K562 (cell line): ENCODE measurements at regions not wholly inside any gene's neighbourhood (a gene's known extent, or its start where the extent isn't known, plus 50 kb on each side); places are given as distances from the start of the nearest gene placed in this dataset.

Experiments
- ATF3 ChIP-seq, 2 experiments: fragments of 450-650 bp in 1 of 2; sonication (generic) in 1 of 2; formaldehyde crosslinking in 1 of 2; IDR thresholded peaks in 1 of 2; conservative IDR thresholded peaks in 1 of 2; 2 replicates each; pipeline versions ENCODE4 v1.6.1 to v1.8.1; 2016 to 2023; ENCODE audit warnings: mild to moderate bottlenecking in 2 of 2, moderate library complexity in 2 of 2, inconsistent platforms in 1 of 2, missing genetic modification reagents in 1 of 2
- BCOR ChIP-seq: fragments of 450-650 bp; IDR thresholded peaks from 2 replicates; pipeline ENCODE4 v1.6.1; 2016
- JUND ChIP-seq, 2 experiments: IDR thresholded peaks; 2 replicates in 1 of 2; 3 replicates in 1 of 2; pipeline ENCODE4 v1.6.1; 2011; ENCODE audit warnings: borderline replicate concordance in 2 of 2, low read depth in 2 of 2, low read length in 2 of 2, improper control_type of control experiment in 1 of 2, missing biosample characterization in 1 of 2, missing genetic modification characterization in 1 of 2, missing genetic modification reagents in 1 of 2
- KHSRP ChIP-seq: fragments of 450-650 bp; IDR thresholded peaks from 2 replicates; pipeline ENCODE4 v1.6.1; 2017
- LEF1 ChIP-seq: fragments of 450-650 bp; IDR thresholded peaks from 2 replicates; pipeline ENCODE4 v1.6.1; 2016; ENCODE audit warnings: mild to moderate bottlenecking
- MLLT1 ChIP-seq, 2 experiments: fragments of 450-650 bp; IDR thresholded peaks; 2 replicates each; pipeline ENCODE4 v1.6.1; 2016
- NCOR1 ChIP-seq: fragments of 450-650 bp; IDR thresholded peaks from 2 replicates; pipeline ENCODE4 v1.6.1; 2016; ENCODE audit warnings: mild to moderate bottlenecking, moderate library complexity
- NONO ChIP-seq, 2 experiments: fragments of 200-400 bp in 1 of 2; fragments of 450-650 bp in 1 of 2; formaldehyde crosslinking in 1 of 2; IDR thresholded peaks; 2 replicates each; pipeline ENCODE4 v1.6.1; 2017; ENCODE audit warnings: low read depth in 2 of 2, mild to moderate bottlenecking in 2 of 2, moderate library complexity in 2 of 2, low read length in 1 of 2
- NUFIP1 ChIP-seq: fragments of 450-650 bp; IDR thresholded peaks from 2 replicates; pipeline ENCODE4 v1.6.1; 2018; ENCODE audit not compliant: partially characterized antibody
- POLR2A ChIP-seq: fragments of 450-650 bp; conservative IDR thresholded peaks from 2 replicates; pipeline ENCODE4 v1.6.1; 2016
- POLR2B ChIP-seq: fragments of 450-650 bp; IDR thresholded peaks from 2 replicates; pipeline ENCODE4 v1.6.1; 2018; ENCODE audit warnings: low read depth; ENCODE audit not compliant: partially characterized antibody
- PTBP1 ChIP-seq: fragments of 200-400 bp; formaldehyde crosslinking; IDR thresholded peaks from 2 replicates; pipeline ENCODE4 v1.6.1; 2017; ENCODE audit warnings: low read depth, low read length
- PTTG1 ChIP-seq: fragments of 450-650 bp; IDR thresholded peaks from 2 replicates; pipeline ENCODE4 v1.6.1; 2016; ENCODE audit warnings: low read depth, mild to moderate bottlenecking, missing genetic modification characterization, missing compliant biosample characterization
- SAFB ChIP-seq: fragments of 200-400 bp; formaldehyde crosslinking; IDR thresholded peaks from 2 replicates; pipeline ENCODE4 v1.6.1; 2017; ENCODE audit warnings: low read depth, low read length, borderline replicate concordance
- SETDB1 ChIP-seq: IDR thresholded peaks from one replicate; pipeline ENCODE4 v1.6.1; 2012; ENCODE audit warnings: low read length, control low read depth, inconsistent platforms
- SRF ChIP-seq, 2 experiments: fragments of 250-450, 450-650 bp in 1 of 2; sonication (Bioruptor Pico) in 1 of 2; sonication (generic) in 1 of 2; formaldehyde crosslinking; IDR thresholded peaks; 2 replicates each; pipeline versions ENCODE4 v1.5.0 to v1.5.1; 2020 to 2022; ENCODE audit warnings: mild to moderate bottlenecking in 1 of 2, missing genetic modification reagents in 1 of 2
- SUPT5H ChIP-seq: fragments of 450-650 bp; IDR thresholded peaks from 2 replicates; pipeline ENCODE4 v1.6.1; 2016
- TAF9B ChIP-seq: fragments of 450-650 bp; IDR thresholded peaks from 2 replicates; pipeline ENCODE4 v1.6.1; 2018; ENCODE audit warnings: mild to moderate bottlenecking; ENCODE audit not compliant: partially characterized antibody
- TARDBP ChIP-seq: fragments of 450-650 bp; IDR thresholded peaks from 2 replicates; pipeline ENCODE4 v1.6.1; 2016
- ZC3H8 ChIP-seq: fragments of 450-650 bp; IDR thresholded peaks from 2 replicates; pipeline ENCODE4 v1.6.1; 2017
- ZNF143 ChIP-seq: sonication (generic); formaldehyde crosslinking; IDR thresholded peaks from 2 replicates; pipeline ENCODE4 v1.9.0; 2022; ENCODE audit warnings: mild to moderate bottlenecking, missing genetic modification reagents
- ZNF24 ChIP-seq: fragments of 450-650 bp; IDR thresholded peaks from 2 replicates; pipeline ENCODE4 v1.6.1; 2016
- ZNF311 ChIP-seq: fragments of 250-450 bp; sonication (Bioruptor Pico); IDR thresholded peaks from 2 replicates; pipeline ENCODE4 v1.4.0; 2020; ENCODE audit warnings: mild to moderate bottlenecking, moderate library complexity
- ZNF316 ChIP-seq: fragments of 450-650 bp; IDR thresholded peaks from 2 replicates; pipeline ENCODE4 v1.6.1; 2016
- ZNF347 ChIP-seq: fragments of 450-650 bp; formaldehyde crosslinking; IDR thresholded peaks from 2 replicates; pipeline ENCODE4 v1.4.0; 2020; ENCODE audit warnings: low read depth, mild to moderate bottlenecking, moderate library complexity
- TF ChIP-seq, protein P1 (sequence below): fragments of 450-650 bp; IDR thresholded peaks from 2 replicates; pipeline ENCODE4 v1.6.1; 2016; ENCODE audit warnings: antibody characterized with exemption
- TF ChIP-seq, protein P2 (sequence below): fragments of 250-450 bp; sonication (Bioruptor Pico); IDR thresholded peaks from 2 replicates; pipeline ENCODE4 v1.5.0; 2021

DNA sequence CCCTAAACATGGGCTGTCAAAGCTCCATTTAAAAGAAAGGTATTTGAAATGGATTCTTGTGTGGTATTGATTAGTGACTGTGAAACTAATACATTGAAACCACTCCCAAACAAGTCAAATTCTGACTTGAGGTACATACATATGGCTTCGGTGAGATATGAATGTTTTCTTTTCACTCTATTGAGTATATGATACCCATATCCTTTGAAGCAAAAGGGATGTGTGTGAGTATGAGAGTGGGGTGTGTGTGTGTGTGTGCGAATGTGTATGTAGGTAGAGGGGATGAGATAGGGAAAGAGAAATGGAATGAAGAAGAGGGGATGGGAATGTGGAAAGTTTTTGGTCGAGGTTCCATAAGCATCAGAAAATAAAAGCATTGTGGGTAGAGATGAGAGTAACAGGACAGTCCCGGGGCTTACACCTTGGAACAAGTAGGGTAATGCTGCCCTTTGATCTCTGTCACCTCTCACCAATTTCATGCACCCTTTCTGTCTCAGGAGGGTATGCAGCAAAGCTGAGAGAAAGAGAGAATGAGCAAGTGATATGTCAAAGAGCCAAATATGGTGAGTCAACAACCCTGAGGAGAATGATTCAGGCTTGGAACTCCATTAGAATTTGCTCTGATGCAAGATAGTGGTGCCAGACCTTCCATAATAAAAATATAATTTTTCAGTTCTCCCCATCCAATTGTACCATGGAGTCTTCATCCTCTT, 64.0 kb upstream of the ZEB2 start (continued):
- no peak for TF ChIP-seq ZNF347 (CRISPR knock-in tag)
- no peak for TF ChIP-seq ZNF143 (CRISPR knock-in tag)
- no peak for TF ChIP-seq ZNF24
- TF ChIP-seq LEF1, result peak; percentile 55; the same call in 1 of the 2 replicates
- 0 out of 2 replicates have a peak, but pooled peaks have one; percentile 31 for TF ChIP-seq KHSRP
- peak; percentile 13; the same call in 1 of the 2 replicates for TF ChIP-seq NCOR1
- TF ChIP-seq JUND (IDR thresholded peaks at IDR 0.05; ENCODE audit: borderline replicate concordance, low read depth, low read length), result peak; percentile 56; the same call in 1 of the 2 replicates
- 0 out of 3 replicates have a peak, but pooled peaks have one; percentile 25 for TF ChIP-seq JUND (tag; IDR thresholded peaks at IDR 0.05; ENCODE audit: borderline replicate concordance, low read depth, low read length)
- TF ChIP-seq SAFB, result no peak
- peak; percentile 20; the same call in 1 of the 2 replicates for TF ChIP-seq POLR2A
- TF ChIP-seq MLLT1 (IDR thresholded peaks at IDR 0.05), result peak; percentile 69 to 76
- peak; percentile 28 for TF ChIP-seq TAF9B
- TF ChIP-seq SETDB1, result no peak
- TF ChIP-seq POLR2B, result peak; percentile 45
- 0 out of 2 replicates have a peak, but pooled peaks have one; percentile 9 for TF ChIP-seq BCOR
- TF ChIP-seq ZNF316, result peak; percentile 9; the same call in 1 of the 2 replicates
- peak; percentile 61 for TF ChIP-seq ATF3 (IDR thresholded peaks at IDR 0.05)
- no peak for TF ChIP-seq ATF3 (CRISPR knock-in tag; conservative IDR thresholded peaks at IDR 0.05)
- TF ChIP-seq, protein P1, sequence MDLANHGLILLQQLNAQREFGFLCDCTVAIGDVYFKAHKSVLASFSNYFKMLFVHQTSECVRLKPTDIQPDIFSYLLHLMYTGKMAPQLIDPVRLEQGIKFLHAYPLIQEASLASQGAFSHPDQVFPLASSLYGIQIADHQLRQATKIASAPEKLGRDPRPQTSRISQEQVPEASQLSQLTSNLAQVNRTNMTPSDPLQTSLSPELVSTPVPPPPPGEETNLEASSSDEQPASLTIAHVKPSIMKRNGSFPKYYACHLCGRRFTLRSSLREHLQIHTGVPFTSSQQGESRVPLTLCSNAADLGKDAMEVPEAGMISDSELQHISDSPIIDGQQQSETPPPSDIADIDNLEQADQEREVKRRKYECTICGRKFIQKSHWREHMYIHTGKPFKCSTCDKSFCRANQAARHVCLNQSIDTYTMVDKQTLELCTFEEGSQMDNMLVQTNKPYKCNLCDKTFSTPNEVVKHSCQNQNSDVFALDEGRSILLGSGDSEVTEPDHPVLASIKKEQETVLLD, result peak; percentile 59; the same call in 1 of the 2 replicates
- peak in 1 of 2 experiments; percentile 77; a peak in 1 of 4 replicates for TF ChIP-seq SRF (CRISPR knock-in tag; IDR thresholded peaks at IDR 0.05)
- no peak for TF ChIP-seq PTBP1
- TF ChIP-seq PTTG1, result 0 out of 2 replicates have a peak, but pooled peaks have one; percentile 18
- TF ChIP-seq SUPT5H, result peak; percentile 23; the same call in 1 of the 2 replicates
- TF ChIP-seq TARDBP, result no peak
- TF ChIP-seq NUFIP1, result peak; percentile 55
- TF ChIP-seq ZNF311 (CRISPR knock-in tag), result peak; percentile 8; the same call in 1 of the 2 replicates
- TF ChIP-seq, protein P2, sequence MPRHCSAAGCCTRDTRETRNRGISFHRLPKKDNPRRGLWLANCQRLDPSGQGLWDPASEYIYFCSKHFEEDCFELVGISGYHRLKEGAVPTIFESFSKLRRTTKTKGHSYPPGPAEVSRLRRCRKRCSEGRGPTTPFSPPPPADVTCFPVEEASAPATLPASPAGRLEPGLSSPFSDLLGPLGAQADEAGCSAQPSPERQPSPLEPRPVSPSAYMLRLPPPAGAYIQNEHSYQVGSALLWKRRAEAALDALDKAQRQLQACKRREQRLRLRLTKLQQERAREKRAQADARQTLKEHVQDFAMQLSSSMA (CRISPR knock-in tag), result no peak
- 0 out of 2 replicates have a peak, but pooled peaks have one; percentile 17 for TF ChIP-seq ZC3H8
- 0 out of 4 replicates have a peak, but pooled peaks of 1 of the 2 experiments have one; percentile 12 for TF ChIP-seq NONO (IDR thresholded peaks at IDR 0.05; ENCODE audit: low read depth in 2 of 2, low read length in 1 of 2)
